HepG2 (cell line): ENCODE measurements at regions not wholly inside any gene's neighbourhood (a gene's known extent, or its start where the extent isn't known, plus 50 kb on each side); places are given as distances from the start of the nearest gene placed in this dataset.

ENCODE experiments used
- ATAC-seq: fragments of 200-7000 bp; cut with Tn5 transposase; 3 replicates; pipeline ENCODE4 v1.9.1; 2020; ENCODE audit warnings: mild to moderate bottlenecking, moderate library complexity
- BruUV-seq: library from RNA; stranded (reverse); fragments of 400-500 nt; replicated peaks from 2 replicates; lab custom pipeline; 2021; lab: Mats Ljungman, UMichigan
- CTCF ChIA-PET: fragments of 300-600 bp; formaldehyde crosslinking; extraction: SDS; loops from one replicate; lab custom pipeline; 2021; ENCODE audit warnings: low total read pairs, inconsistent platforms, low intra/inter-chr PET ratio; lab: Yijun Ruan, JAX
- POLR2A ChIA-PET: fragments of 350-600 bp; sonication (Branson Sonifier 250); formaldehyde crosslinking; loops from one replicate; lab custom pipeline; 2020; ENCODE audit warnings: antibody characterized with exemption, inconsistent platforms; lab: Yijun Ruan, JAX
- DNase-seq: peaks from one replicate; pipeline ENCODE4 v3.0.0-alpha.2; 2015; ENCODE audit warnings: low spot score
- FAIRE-seq: peaks from 3 replicates; lab custom pipeline; 2011; peaks lifted over from hg19 to GRCh38; lab: Jason Lieb, UNC
- H2AFZ ChIP-seq: one replicate; pipeline ENCODE4 v1.6.1; 2011; ENCODE audit warnings: low read length, inconsistent platforms
- H3K27ac ChIP-seq: fragments of 300-600 bp; 3 replicates; pipeline ENCODE4 v1.8.0; 2011; ENCODE audit warnings: mixed run types, mild to moderate bottlenecking, mixed read lengths, low read length, inconsistent platforms; ENCODE audit not compliant: insufficient read depth; ENCODE audit errors: extremely low read length
- H3K27me3 ChIP-seq, 2 experiments: fragments of 200-600 bp in 1 of 2; 2 replicates in 1 of 2; 3 replicates in 1 of 2; pipeline versions ENCODE4 v1.6.0 to v1.8.0; 2011; ENCODE audit warnings: low read length in 2 of 2, mild to moderate bottlenecking in 2 of 2, moderate library complexity in 2 of 2, inconsistent platforms in 1 of 2; ENCODE audit not compliant: insufficient read depth in 2 of 2, control insufficient read depth in 1 of 2
- H3K36me3 ChIP-seq, 2 experiments: fragments of 200-600 bp in 1 of 2; replicated peaks in 1 of 2; 2 replicates in 1 of 2; 3 replicates in 1 of 2; pipeline versions ENCODE4 v1.5.1 to v1.8.0; 2011; ENCODE audit warnings: low read length in 2 of 2, inconsistent platforms in 1 of 2; ENCODE audit not compliant: insufficient read depth in 2 of 2, control insufficient read depth in 1 of 2
- H3K4me1 ChIP-seq: 2 replicates; pipeline ENCODE4 v1.5.1; 2012; ENCODE audit warnings: low read length, inconsistent platforms; ENCODE audit not compliant: insufficient read depth
- H3K4me2 ChIP-seq: 2 replicates; pipeline ENCODE4 v1.6.0; 2011; ENCODE audit warnings: low read depth, low read length, inconsistent platforms
- H3K4me3 ChIP-seq, 3 experiments: fragments of 200-600 bp in 1 of 3; sonication (generic), shearing (Covaris generic) in 1 of 3; replicated peaks in 1 of 3; 2 replicates each; pipeline ENCODE4 v1.5.1; 2011 to 2016; ENCODE audit warnings: low read length in 3 of 3, inconsistent platforms in 2 of 3, low read depth in 2 of 3, mild to moderate bottlenecking in 2 of 3, control low read depth in 1 of 3, mixed read lengths in 1 of 3; ENCODE audit not compliant: insufficient read depth in 1 of 3
- H3K79me2 ChIP-seq: one replicate; pipeline ENCODE4 v1.6.1; 2011; ENCODE audit warnings: low read length, inconsistent platforms; ENCODE audit not compliant: insufficient read depth
- H3K9ac ChIP-seq: 2 replicates; pipeline ENCODE4 v1.6.0; 2011; ENCODE audit warnings: mild to moderate bottlenecking, low read depth, low read length, inconsistent platforms; ENCODE audit not compliant: insufficient read depth
- H3K9me3 ChIP-seq: 2 replicates; pipeline ENCODE4 v1.5.1; 2012; ENCODE audit warnings: mild to moderate bottlenecking, low read length
- H4K20me1 ChIP-seq: 2 replicates; pipeline ENCODE4 v1.6.0; 2011; ENCODE audit warnings: inconsistent platforms, mild to moderate bottlenecking, low read length, moderate library complexity; ENCODE audit not compliant: insufficient read depth
- ARHGAP35 ChIP-seq: sonication (generic); formaldehyde crosslinking; IDR thresholded peaks from 2 replicates; pipeline ENCODE4 v1.9.0; 2022; ENCODE audit warnings: mild to moderate bottlenecking, inconsistent platforms, moderate library complexity, missing genetic modification reagents, borderline replicate concordance
- CENPT ChIP-seq: sonication (generic); formaldehyde crosslinking; IDR thresholded peaks from 2 replicates; pipeline ENCODE4 v1.8.0; 2022; ENCODE audit warnings: low read depth, mild to moderate bottlenecking, moderate library complexity, missing genetic modification reagents
- ELF4 ChIP-seq: sonication (generic); formaldehyde crosslinking; IDR thresholded peaks from 2 replicates; pipeline ENCODE4 v1.5.0; 2020; ENCODE audit warnings: missing genetic modification reagents, mild to moderate bottlenecking, moderate library complexity, borderline replicate concordance
- FOXK2 ChIP-seq: fragments of 450-650 bp; IDR thresholded peaks from 2 replicates; pipeline ENCODE4 v1.6.1; 2016
- MZF1 ChIP-seq: sonication (generic); formaldehyde crosslinking; IDR thresholded peaks from 2 replicates; pipeline ENCODE4 v1.8.1; 2023; ENCODE audit warnings: mild to moderate bottlenecking, missing genetic modification reagents, borderline replicate concordance
- TGIF2 ChIP-seq: IDR thresholded peaks from 2 replicates; pipeline ENCODE4 v1.6.1; 2016; ENCODE audit warnings: control low read depth, missing compliant biosample characterization
- U2AF1 ChIP-seq: fragments of 200-400 bp; formaldehyde crosslinking; optimal IDR thresholded peaks from 2 replicates; pipeline ENCODE3; 2017; ENCODE audit warnings: mild to moderate bottlenecking, low read depth, low read length
- XBP1 ChIP-seq: sonication (generic); formaldehyde crosslinking; IDR thresholded peaks from 2 replicates; pipeline ENCODE4 v1.5.0; 2020; ENCODE audit warnings: missing genetic modification reagents
- ZFP36 ChIP-seq: fragments of 150-350 bp; IDR thresholded peaks from 2 replicates; pipeline ENCODE4 v1.6.1; 2018; ENCODE audit warnings: borderline replicate concordance, low read length, low read depth; ENCODE audit not compliant: partially characterized antibody
- ZNF878 ChIP-seq: sonication (generic); formaldehyde crosslinking; IDR thresholded peaks from 2 replicates; pipeline ENCODE4 v1.8.1; 2023; ENCODE audit warnings: mild to moderate bottlenecking, missing genetic modification reagents, moderate library complexity
- ZNF891 ChIP-seq: sonication (generic); formaldehyde crosslinking; IDR thresholded peaks from 2 replicates; pipeline ENCODE4 v1.5.0; 2020; ENCODE audit warnings: mild to moderate bottlenecking, missing genetic modification reagents
- WGBS: methylation state at CpG from one replicate; pipeline ENCODE4 v1.1.6; 2017; ENCODE audit warnings: low lambda C conversion rate; 5-methylcytosine and 5-hydroxymethylcytosine counted together
- in situ Hi-C: cut with HindIII; loops from 2 replicates; pipeline ENCODE4 v1.10.0; 2017; ENCODE audit warnings: low pct_unique_long_range_greater_than_20kb; ENCODE audit not compliant: extremely low pct_ligation_motif_present
- intact Hi-C: fragments of 100-400 bp; cut with micrococcal nuclease; formaldehyde crosslinking; loops from one replicate; pipeline ENCODE4 v1.10.0; 2022; ENCODE audit not compliant: unreplicated experiment
- TF ChIP-seq, protein P1 (sequence below): sonication (generic); formaldehyde crosslinking; IDR thresholded peaks from 2 replicates; pipeline ENCODE4 v1.4.0; 2020; ENCODE audit warnings: missing genetic modification reagents

DNA sequence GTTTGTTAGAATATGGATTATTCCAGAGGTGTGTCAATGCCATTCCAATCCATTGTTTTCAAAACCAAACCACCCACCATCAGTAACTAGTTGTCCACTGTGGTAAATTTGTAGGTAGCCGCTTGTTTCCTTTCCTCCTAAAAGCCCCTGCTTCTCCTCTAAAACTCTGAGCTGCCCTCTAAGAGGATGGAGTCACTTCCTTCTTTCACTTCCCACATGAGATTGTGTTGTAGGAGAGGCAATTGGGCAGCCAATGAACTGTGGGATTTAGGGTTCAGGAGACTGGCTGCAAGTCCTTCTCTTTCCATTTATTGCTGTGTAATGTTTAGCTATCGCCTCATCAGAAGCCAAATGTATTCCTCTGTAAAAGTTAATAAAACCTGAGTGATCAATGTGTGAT, 49.9 kb upstream of the RFXAP start:
- WGBS = 0% methylated on average over 2 of the region's 2 CpGs
- ChIA-PET POLR2A (no interaction called here), CTCF (no interaction called here)
- Histone ChIP-seq H4K20me1 (no peaks in the 10 kb centered on the region), H3K9ac (no peak overlapping the region), H3K27ac (no peak overlapping the region), H3K4me3 (no peak overlapping the region), H3K4me1 (no peaks in the 10 kb centered on the region), H3K27me3 (no peaks in the 10 kb centered on the region), H3K9me3 (peaks cover 13% of the 10 kb centered on the region), H3K79me2 (no peaks in the 10 kb centered on the region), H3K36me3 (no peaks in the 10 kb centered on the region), H2AFZ (no peak overlapping the region), H3K4me2 (no peak overlapping the region)
- BruUV-seq = no TSS peak
- intact Hi-C loops = no loop called here
- ATAC-seq (no peak), FAIRE-seq (no peak), DNase-seq (no peak)
- no peak for TF ChIP-seq ZNF878
- TF ChIP-seq ELF4 = no peak
- no peak for TF ChIP-seq FOXK2
- TF ChIP-seq U2AF1 = no peak
- TF ChIP-seq ARHGAP35 = no peak
- no peak for TF ChIP-seq MZF1 (CRISPR knock-in tag)
- TF ChIP-seq TGIF2 (CRISPR knock-in tag) = no peak
- TF ChIP-seq ZFP36 = no peak
- TF ChIP-seq ZNF891 = no peak
- TF ChIP-seq, protein P1, sequence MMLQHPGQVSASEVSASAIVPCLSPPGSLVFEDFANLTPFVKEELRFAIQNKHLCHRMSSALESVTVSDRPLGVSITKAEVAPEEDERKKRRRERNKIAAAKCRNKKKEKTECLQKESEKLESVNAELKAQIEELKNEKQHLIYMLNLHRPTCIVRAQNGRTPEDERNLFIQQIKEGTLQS (CRISPR knock-in tag) = no peak
- TF ChIP-seq CENPT (CRISPR knock-in tag) = no peak
- TF ChIP-seq XBP1 = no peak
- in situ Hi-C loops = no loop called here
